Loucy (cell line): ENCODE measurements at regions not wholly inside any gene's neighbourhood (a gene's known extent, or its start where the extent isn't known, plus 50 kb on each side); places are given as distances from the start of the nearest gene placed in this dataset.

Experiments used
- EZH2phosphoT487 ChIP-seq: fragments of 200-600 bp; IDR thresholded peaks from 2 replicates; pipeline ENCODE4 v1.6.1; 2018; ENCODE audit warnings: antibody characterized with exemption, mild to moderate bottlenecking, moderate library complexity, borderline replicate concordance
- TF ChIP-seq, protein P1 (sequence below): fragments of 200-600 bp; sonication (generic); conservative IDR thresholded peaks from 2 replicates; pipeline ENCODE4 v1.5.1; 2014; ENCODE audit warnings: mild to moderate bottlenecking, antibody characterized with exemption, low read length

- TF ChIP-seq, protein P1, sequence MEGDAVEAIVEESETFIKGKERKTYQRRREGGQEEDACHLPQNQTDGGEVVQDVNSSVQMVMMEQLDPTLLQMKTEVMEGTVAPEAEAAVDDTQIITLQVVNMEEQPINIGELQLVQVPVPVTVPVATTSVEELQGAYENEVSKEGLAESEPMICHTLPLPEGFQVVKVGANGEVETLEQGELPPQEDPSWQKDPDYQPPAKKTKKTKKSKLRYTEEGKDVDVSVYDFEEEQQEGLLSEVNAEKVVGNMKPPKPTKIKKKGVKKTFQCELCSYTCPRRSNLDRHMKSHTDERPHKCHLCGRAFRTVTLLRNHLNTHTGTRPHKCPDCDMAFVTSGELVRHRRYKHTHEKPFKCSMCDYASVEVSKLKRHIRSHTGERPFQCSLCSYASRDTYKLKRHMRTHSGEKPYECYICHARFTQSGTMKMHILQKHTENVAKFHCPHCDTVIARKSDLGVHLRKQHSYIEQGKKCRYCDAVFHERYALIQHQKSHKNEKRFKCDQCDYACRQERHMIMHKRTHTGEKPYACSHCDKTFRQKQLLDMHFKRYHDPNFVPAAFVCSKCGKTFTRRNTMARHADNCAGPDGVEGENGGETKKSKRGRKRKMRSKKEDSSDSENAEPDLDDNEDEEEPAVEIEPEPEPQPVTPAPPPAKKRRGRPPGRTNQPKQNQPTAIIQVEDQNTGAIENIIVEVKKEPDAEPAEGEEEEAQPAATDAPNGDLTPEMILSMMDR = no peak
- TF ChIP-seq EZH2phosphoT487 = no peak
These were observed 785.2 kb upstream of the POU3F3 start for GRCh38 chr2:104068665-104069064.
